WTC11 (cell line): ENCODE measurements at regions not wholly inside any gene's neighbourhood (a gene's known extent, or its start where the extent isn't known, plus 50 kb on each side); places are given as distances from the start of the nearest gene placed in this dataset.

ENCODE experiments used
- ATAC-seq: fragments of 200-7000 bp; cut with Tn5 transposase; 2 replicates; pipeline ENCODE4 v1.10.0; 2021; ENCODE audit warnings: mild to moderate bottlenecking, moderate library complexity
- CTCF ChIA-PET: fragments of 300-600 bp; sonication (Branson Sonifier 250); formaldehyde crosslinking; loops from one replicate; lab custom pipeline; 2021; ENCODE audit warnings: antibody characterized with exemption; lab: Charles Lee
- POLR2A ChIA-PET: fragments of 350-600 bp; sonication (Branson Sonifier 250); formaldehyde crosslinking; loops from one replicate; lab custom pipeline; 2021; ENCODE audit warnings: antibody characterized with exemption; lab: Charles Lee
- DNase-seq: peaks from one replicate; pipeline ENCODE4 v3.0.0; 2021; ENCODE audit warnings: low spot score
- H3K27ac Mint-ChIP-seq: 2 replicates; pipeline ENCODE4 v1.8.0; 2021; ENCODE audit warnings: mixed read lengths
- H3K27me3 Mint-ChIP-seq: 2 replicates; pipeline ENCODE4 v1.8.0; 2021; ENCODE audit warnings: low read depth, mild to moderate bottlenecking, moderate library complexity, mixed read lengths
- H3K36me3 Mint-ChIP-seq: 2 replicates; pipeline ENCODE4 v1.8.0; 2021; ENCODE audit warnings: mixed read lengths
- H3K4me1 Mint-ChIP-seq: 2 replicates; pipeline ENCODE4 v1.8.0; 2022; ENCODE audit warnings: mixed read lengths
- H3K4me3 Mint-ChIP-seq: 2 replicates; pipeline ENCODE4 v1.8.0; 2021; ENCODE audit warnings: mild to moderate bottlenecking, moderate library complexity, mixed read lengths
- H3K9me3 Mint-ChIP-seq: 2 replicates; pipeline ENCODE4 v1.8.0; 2021; ENCODE audit warnings: mixed read lengths
- FOXP1 ChIP-seq: sonication (generic); formaldehyde crosslinking; IDR thresholded peaks from 2 replicates; pipeline ENCODE4 v1.8.0; 2022; ENCODE audit warnings: missing genetic modification reagents, mild to moderate bottlenecking, moderate library complexity, borderline replicate concordance
- GABPB1 ChIP-seq: sonication (generic); formaldehyde crosslinking; IDR thresholded peaks from 2 replicates; pipeline ENCODE4 v1.8.1; 2023; ENCODE audit warnings: mild to moderate bottlenecking, missing genetic modification reagents
- GTF2I ChIP-seq: fragments of 250-450 bp; sonication (Bioruptor Pico); conservative IDR thresholded peaks from 2 replicates; pipeline ENCODE4 v1.4.0; 2021; ENCODE audit warnings: mild to moderate bottlenecking
- HMGA2 ChIP-seq: fragments of 250-450 bp; sonication (Bioruptor Pico); IDR thresholded peaks from 2 replicates; pipeline ENCODE4 v1.4.0; 2021; ENCODE audit warnings: mild to moderate bottlenecking, moderate library complexity
- JAZF1 ChIP-seq: fragments of 250-450 bp; sonication (Bioruptor Pico); IDR thresholded peaks from 2 replicates; pipeline ENCODE4 v1.9.0; 2021; ENCODE audit warnings: moderate library complexity, mild to moderate bottlenecking, inconsistent platforms
- JUN ChIP-seq: sonication (generic); formaldehyde crosslinking; IDR thresholded peaks from 2 replicates; pipeline ENCODE4 v1.8.0; 2023; ENCODE audit warnings: mild to moderate bottlenecking, missing genetic modification reagents
- KAT7 ChIP-seq: sonication (generic); formaldehyde crosslinking; IDR thresholded peaks from 2 replicates; pipeline ENCODE4 v1.8.1; 2023; ENCODE audit warnings: missing genetic modification reagents, mild to moderate bottlenecking, borderline replicate concordance
- MXD4 ChIP-seq: fragments of 250-450 bp; sonication (Bioruptor Pico); IDR thresholded peaks from 2 replicates; pipeline ENCODE4 v1.8.0; 2021; ENCODE audit warnings: mild to moderate bottlenecking, moderate library complexity, borderline replicate concordance
- NR3C1 ChIP-seq: sonication (generic); formaldehyde crosslinking; conservative IDR thresholded peaks from 2 replicates; pipeline ENCODE4 v1.8.1; 2023; ENCODE audit warnings: low read depth, mild to moderate bottlenecking, missing genetic modification reagents
- TEAD4 ChIP-seq: sonication (generic); formaldehyde crosslinking; IDR thresholded peaks from 2 replicates; pipeline ENCODE4 v1.8.0; 2022; ENCODE audit warnings: mild to moderate bottlenecking, missing genetic modification reagents
- TP53 ChIP-seq: sonication (generic); formaldehyde crosslinking; IDR thresholded peaks from 2 replicates; pipeline ENCODE4 v1.8.1; 2023; ENCODE audit warnings: mild to moderate bottlenecking, missing genetic modification reagents
- ZNF232 ChIP-seq: sonication (generic); formaldehyde crosslinking; IDR thresholded peaks from 2 replicates; pipeline ENCODE4 v1.8.0; 2022; ENCODE audit warnings: mild to moderate bottlenecking, missing genetic modification reagents
- ZNF317 ChIP-seq: sonication (generic); formaldehyde crosslinking; IDR thresholded peaks from 2 replicates; pipeline ENCODE4 v1.8.1; 2023; ENCODE audit warnings: low read depth, mild to moderate bottlenecking, moderate library complexity, missing genetic modification reagents, borderline replicate concordance
- ZNF416 ChIP-seq: fragments of 250-450 bp; sonication (Bioruptor Pico); IDR thresholded peaks from 2 replicates; pipeline ENCODE4 v1.9.0; 2021; ENCODE audit warnings: mild to moderate bottlenecking, inconsistent platforms
- ZNF423 ChIP-seq: fragments of 250-450 bp; sonication (Bioruptor Pico); IDR thresholded peaks from 2 replicates; pipeline ENCODE4 v2.1.2; 2022; ENCODE audit warnings: mild to moderate bottlenecking, moderate library complexity
- ZNF671 ChIP-seq: fragments of 250-450 bp; sonication (Bioruptor Pico); IDR thresholded peaks from 2 replicates; pipeline ENCODE4 v1.8.0; 2021; ENCODE audit warnings: mild to moderate bottlenecking
- TF ChIP-seq, protein P1 (sequence below): sonication (generic); formaldehyde crosslinking; IDR thresholded peaks from 2 replicates; pipeline ENCODE4 v1.8.1; 2022; ENCODE audit warnings: mild to moderate bottlenecking, moderate library complexity, missing genetic modification reagents
- TF ChIP-seq, protein P2 (sequence below): sonication (generic); formaldehyde crosslinking; IDR thresholded peaks from 2 replicates; pipeline ENCODE4 v1.8.1; 2022; ENCODE audit warnings: mild to moderate bottlenecking, missing genetic modification reagents, moderate library complexity, borderline replicate concordance
- TF ChIP-seq, protein P3 (sequence below): sonication (generic); formaldehyde crosslinking; IDR thresholded peaks from 2 replicates; pipeline ENCODE4 v1.8.0; 2022; ENCODE audit warnings: mild to moderate bottlenecking, missing genetic modification reagents
- TF ChIP-seq, protein P4 (sequence below): fragments of 250-450 bp; sonication (Bioruptor Pico); IDR thresholded peaks from 2 replicates; pipeline ENCODE4 v1.9.0; 2021; ENCODE audit warnings: mild to moderate bottlenecking
- TF ChIP-seq, protein P5 (sequence below): sonication (generic); formaldehyde crosslinking; IDR thresholded peaks from 2 replicates; pipeline ENCODE4 v1.8.0; 2022; ENCODE audit warnings: mild to moderate bottlenecking, missing genetic modification reagents
- TF ChIP-seq, protein P6 (sequence below): sonication (generic); formaldehyde crosslinking; IDR thresholded peaks from 2 replicates; pipeline ENCODE4 v1.8.1; 2023; ENCODE audit warnings: mild to moderate bottlenecking, missing genetic modification reagents
- TF ChIP-seq, protein P7 (sequence below): fragments of 250-450 bp; sonication (Bioruptor Pico); conservative IDR thresholded peaks from 2 replicates; pipeline ENCODE4 v1.9.0; 2021; ENCODE audit warnings: mild to moderate bottlenecking
- TF ChIP-seq, protein P8 (sequence below): sonication (generic); formaldehyde crosslinking; conservative IDR thresholded peaks from 2 replicates; pipeline ENCODE4 v1.8.1; 2023; ENCODE audit warnings: mild to moderate bottlenecking, low read depth, missing genetic modification reagents, moderate library complexity

DNA sequence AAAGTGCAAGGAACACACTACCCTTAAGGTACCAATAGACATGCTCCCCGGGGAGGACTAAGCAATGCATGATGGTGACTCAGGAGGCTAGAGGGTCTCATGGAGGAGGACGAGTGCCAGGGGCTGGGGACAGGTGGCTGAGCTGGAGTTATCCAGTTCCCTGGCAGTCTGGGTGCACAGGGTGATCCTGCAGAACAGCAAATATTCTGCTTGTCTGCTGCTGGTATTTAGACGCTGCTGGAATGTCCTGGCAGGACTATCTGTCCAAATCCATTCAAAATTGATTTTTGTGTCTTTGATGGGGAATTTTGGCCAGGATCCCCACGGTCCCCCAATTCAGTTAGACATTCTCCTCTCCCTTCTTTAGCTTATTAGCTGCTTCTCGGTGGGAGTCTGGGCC is 138.7 kb downstream of the C12orf75 start (continued):
- TF ChIP-seq, protein P1, sequence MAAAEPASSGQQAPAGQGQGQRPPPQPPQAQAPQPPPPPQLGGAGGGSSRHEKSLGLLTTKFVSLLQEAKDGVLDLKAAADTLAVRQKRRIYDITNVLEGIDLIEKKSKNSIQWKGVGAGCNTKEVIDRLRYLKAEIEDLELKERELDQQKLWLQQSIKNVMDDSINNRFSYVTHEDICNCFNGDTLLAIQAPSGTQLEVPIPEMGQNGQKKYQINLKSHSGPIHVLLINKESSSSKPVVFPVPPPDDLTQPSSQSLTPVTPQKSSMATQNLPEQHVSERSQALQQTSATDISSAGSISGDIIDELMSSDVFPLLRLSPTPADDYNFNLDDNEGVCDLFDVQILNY (CRISPR knock-in tag) = no peak
- TF ChIP-seq, protein P2, sequence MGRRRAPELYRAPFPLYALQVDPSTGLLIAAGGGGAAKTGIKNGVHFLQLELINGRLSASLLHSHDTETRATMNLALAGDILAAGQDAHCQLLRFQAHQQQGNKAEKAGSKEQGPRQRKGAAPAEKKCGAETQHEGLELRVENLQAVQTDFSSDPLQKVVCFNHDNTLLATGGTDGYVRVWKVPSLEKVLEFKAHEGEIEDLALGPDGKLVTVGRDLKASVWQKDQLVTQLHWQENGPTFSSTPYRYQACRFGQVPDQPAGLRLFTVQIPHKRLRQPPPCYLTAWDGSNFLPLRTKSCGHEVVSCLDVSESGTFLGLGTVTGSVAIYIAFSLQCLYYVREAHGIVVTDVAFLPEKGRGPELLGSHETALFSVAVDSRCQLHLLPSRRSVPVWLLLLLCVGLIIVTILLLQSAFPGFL (CRISPR knock-in tag) = no peak
- TF ChIP-seq, all 79 proteins: peak for 0

DNA sequence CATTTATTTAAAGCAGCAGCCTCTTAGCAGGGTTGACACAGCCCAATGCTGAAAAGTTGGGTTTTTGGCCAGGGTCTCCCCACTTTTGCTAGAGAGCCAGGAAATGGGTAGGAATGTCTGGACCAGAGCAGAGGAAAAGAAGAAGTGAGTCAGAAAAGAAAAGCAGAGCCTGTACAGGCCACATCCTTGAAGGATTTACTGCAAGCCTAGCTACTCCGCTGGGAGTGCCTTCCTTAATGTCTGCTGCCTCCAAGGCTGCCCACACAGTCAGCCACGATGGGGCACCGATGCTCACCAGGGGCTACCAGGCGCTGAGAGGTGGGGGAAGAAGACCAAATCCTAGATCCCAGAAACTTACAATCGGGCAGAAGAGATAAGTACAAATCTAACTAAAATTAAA is 139.2 kb downstream of the C12orf75 start:
- Mint-ChIP-seq H3K27ac (no peak overlapping the region), H3K4me1 (peaks cover 19% of the 10 kb centered on the region), H3K9me3 (no peaks in the 10 kb centered on the region), H3K4me3 (no peak overlapping the region), H3K36me3 (no peaks in the 10 kb centered on the region), H3K27me3 (no peaks in the 10 kb centered on the region)
- TF ChIP-seq MXD4 (CRISPR knock-in tag) (no peak), NR3C1 (CRISPR knock-in tag) (no peak), ZNF232 (CRISPR knock-in tag) (no peak), ZNF671 (CRISPR knock-in tag) (no peak), ZNF423 (CRISPR knock-in tag) (no peak), FOXP1 (no peak), TEAD4 (no peak), TP53 (CRISPR knock-in tag) (no peak)
- TF ChIP-seq, protein P3, sequence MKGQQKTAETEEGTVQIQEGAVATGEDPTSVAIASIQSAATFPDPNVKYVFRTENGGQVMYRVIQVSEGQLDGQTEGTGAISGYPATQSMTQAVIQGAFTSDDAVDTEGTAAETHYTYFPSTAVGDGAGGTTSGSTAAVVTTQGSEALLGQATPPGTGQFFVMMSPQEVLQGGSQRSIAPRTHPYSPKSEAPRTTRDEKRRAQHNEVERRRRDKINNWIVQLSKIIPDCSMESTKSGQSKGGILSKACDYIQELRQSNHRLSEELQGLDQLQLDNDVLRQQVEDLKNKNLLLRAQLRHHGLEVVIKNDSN (CRISPR knock-in tag) = no peak
- TF ChIP-seq, protein P4, sequence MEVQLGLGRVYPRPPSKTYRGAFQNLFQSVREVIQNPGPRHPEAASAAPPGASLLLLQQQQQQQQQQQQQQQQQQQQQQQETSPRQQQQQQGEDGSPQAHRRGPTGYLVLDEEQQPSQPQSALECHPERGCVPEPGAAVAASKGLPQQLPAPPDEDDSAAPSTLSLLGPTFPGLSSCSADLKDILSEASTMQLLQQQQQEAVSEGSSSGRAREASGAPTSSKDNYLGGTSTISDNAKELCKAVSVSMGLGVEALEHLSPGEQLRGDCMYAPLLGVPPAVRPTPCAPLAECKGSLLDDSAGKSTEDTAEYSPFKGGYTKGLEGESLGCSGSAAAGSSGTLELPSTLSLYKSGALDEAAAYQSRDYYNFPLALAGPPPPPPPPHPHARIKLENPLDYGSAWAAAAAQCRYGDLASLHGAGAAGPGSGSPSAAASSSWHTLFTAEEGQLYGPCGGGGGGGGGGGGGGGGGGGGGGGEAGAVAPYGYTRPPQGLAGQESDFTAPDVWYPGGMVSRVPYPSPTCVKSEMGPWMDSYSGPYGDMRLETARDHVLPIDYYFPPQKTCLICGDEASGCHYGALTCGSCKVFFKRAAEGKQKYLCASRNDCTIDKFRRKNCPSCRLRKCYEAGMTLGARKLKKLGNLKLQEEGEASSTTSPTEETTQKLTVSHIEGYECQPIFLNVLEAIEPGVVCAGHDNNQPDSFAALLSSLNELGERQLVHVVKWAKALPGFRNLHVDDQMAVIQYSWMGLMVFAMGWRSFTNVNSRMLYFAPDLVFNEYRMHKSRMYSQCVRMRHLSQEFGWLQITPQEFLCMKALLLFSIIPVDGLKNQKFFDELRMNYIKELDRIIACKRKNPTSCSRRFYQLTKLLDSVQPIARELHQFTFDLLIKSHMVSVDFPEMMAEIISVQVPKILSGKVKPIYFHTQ (CRISPR knock-in tag) = no peak
- TF ChIP-seq, protein P5, sequence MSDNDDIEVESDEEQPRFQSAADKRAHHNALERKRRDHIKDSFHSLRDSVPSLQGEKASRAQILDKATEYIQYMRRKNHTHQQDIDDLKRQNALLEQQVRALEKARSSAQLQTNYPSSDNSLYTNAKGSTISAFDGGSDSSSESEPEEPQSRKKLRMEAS (CRISPR knock-in tag) = no peak
- TF ChIP-seq, protein P6, sequence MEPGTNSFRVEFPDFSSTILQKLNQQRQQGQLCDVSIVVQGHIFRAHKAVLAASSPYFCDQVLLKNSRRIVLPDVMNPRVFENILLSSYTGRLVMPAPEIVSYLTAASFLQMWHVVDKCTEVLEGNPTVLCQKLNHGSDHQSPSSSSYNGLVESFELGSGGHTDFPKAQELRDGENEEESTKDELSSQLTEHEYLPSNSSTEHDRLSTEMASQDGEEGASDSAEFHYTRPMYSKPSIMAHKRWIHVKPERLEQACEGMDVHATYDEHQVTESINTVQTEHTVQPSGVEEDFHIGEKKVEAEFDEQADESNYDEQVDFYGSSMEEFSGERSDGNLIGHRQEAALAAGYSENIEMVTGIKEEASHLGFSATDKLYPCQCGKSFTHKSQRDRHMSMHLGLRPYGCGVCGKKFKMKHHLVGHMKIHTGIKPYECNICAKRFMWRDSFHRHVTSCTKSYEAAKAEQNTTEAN (CRISPR knock-in tag) = no peak
- TF ChIP-seq, protein P7, sequence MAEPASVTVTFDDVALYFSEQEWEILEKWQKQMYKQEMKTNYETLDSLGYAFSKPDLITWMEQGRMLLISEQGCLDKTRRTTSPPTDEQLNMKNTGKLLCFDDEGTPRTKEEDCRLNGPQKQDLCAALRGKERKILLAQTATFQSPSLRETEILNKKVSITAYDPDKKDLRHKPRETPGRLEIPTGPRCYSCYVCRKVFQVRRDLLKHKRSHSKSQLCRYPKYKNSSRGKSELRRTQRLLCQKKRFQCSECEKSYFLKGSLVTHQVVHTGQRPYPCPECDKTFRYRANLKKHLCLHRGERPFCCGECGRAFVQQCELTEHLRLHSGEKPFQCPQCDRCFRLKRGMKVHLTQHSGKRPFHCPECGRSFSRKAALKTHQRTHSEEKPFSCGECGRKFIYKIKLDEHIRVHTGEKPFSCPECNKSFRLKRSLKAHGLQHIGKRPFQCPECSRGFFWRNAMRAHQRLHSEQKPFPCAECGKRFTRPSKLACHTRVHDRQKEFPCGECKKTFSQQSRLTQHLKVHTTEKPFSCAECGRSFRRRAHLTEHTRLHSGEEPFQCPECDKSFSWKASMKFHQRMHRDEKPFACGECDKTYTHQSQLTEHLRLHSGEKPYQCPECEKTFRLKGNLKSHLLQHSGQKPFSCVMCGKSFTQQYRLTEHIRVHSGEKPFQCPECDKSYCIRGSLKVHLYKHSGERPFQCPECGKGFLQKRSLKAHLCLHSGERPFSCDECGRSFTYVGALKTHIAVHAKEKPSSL (CRISPR knock-in tag) = no peak
- CTCF ChIA-PET = no interaction called here
- ATAC-seq (no peak), DNase-seq (no peak)
- POLR2A ChIA-PET = no interaction called here

DNA sequence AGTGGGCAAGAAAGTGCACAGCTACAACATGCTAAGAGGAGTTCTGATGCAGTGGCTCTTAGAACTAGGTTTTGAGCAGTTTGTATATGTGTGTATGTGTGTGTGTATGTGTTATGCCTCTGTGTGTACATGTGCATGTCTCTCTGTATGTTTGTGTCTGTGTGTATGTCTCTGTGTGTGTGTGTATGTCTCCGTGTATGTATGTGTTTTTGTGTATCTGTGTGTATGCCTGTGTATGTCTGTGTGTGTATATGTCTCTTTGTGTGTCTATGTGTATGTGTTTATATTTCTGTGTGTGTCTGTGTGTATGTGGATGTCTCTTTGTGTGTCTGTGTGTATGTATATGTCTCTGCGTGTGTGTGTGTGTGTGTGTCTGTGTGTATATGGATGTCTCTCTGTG is 139.6 kb downstream of the C12orf75 start:
- Mint-ChIP-seq H3K9me3 (no peaks in the 10 kb centered on the region), H3K4me1 (peaks cover 19% of the 10 kb centered on the region), H3K27me3 (no peaks in the 10 kb centered on the region), H3K36me3 (no peaks in the 10 kb centered on the region), H3K27ac (no peak overlapping the region), H3K4me3 (no peak overlapping the region)
- POLR2A ChIA-PET = no interaction called here
- ATAC-seq (no peak), DNase-seq (no peak)
- CTCF ChIA-PET = no interaction called here
- TF ChIP-seq GABPB1 (no peak), JUN (CRISPR knock-in tag) (no peak), HMGA2 (CRISPR knock-in tag) (no peak), ZNF416 (CRISPR knock-in tag) (no peak), ZNF317 (CRISPR knock-in tag) (no peak), KAT7 (CRISPR knock-in tag) (no peak), JAZF1 (CRISPR knock-in tag) (no peak), GTF2I (no peak)
- TF ChIP-seq, protein P8, sequence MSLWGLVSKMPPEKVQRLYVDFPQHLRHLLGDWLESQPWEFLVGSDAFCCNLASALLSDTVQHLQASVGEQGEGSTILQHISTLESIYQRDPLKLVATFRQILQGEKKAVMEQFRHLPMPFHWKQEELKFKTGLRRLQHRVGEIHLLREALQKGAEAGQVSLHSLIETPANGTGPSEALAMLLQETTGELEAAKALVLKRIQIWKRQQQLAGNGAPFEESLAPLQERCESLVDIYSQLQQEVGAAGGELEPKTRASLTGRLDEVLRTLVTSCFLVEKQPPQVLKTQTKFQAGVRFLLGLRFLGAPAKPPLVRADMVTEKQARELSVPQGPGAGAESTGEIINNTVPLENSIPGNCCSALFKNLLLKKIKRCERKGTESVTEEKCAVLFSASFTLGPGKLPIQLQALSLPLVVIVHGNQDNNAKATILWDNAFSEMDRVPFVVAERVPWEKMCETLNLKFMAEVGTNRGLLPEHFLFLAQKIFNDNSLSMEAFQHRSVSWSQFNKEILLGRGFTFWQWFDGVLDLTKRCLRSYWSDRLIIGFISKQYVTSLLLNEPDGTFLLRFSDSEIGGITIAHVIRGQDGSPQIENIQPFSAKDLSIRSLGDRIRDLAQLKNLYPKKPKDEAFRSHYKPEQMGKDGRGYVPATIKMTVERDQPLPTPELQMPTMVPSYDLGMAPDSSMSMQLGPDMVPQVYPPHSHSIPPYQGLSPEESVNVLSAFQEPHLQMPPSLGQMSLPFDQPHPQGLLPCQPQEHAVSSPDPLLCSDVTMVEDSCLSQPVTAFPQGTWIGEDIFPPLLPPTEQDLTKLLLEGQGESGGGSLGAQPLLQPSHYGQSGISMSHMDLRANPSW (CRISPR knock-in tag) = no peak
